ENCODE measurements at regions not wholly inside any gene's neighbourhood (a gene's known extent, or its start where the extent isn't known, plus 50 kb on each side); places are given as distances from the start of the nearest gene placed in this dataset.

- H3K9me2 ChIP-seq (replicated peaks; ENCODE audit: insufficient read depth, low read length): no peaks in the 10 kb centered on the region
Observed at GRCh38 chr11:20248121-20248772, 88.0 kb upstream of the DBX1 start.

GRCh38 chr11:20247591-20248007 is 87.3 kb upstream of the DBX1 start:
- H3F3A ChIP-seq (ENCODE audit: insufficient read depth, low read length): peaks cover 7% of the 10 kb centered on the region; the same call in 1 of the 2 replicates
- H2AFZ ChIP-seq (ENCODE audit: low read length): no peak overlapping the region
- H3K27ac ChIP-seq (ENCODE audit: low read length): no peak overlapping the region
- peaks cover 22% of the 10 kb centered on the region; the same call in 1 of the 2 replicates for H3K4me1 ChIP-seq (ENCODE audit: low read length)
- no peak overlapping the region for H3K4me3 ChIP-seq (ENCODE audit: low read length)
- H3K36me3 ChIP-seq (replicated peaks; ENCODE audit: insufficient read depth, low read length): no peaks in the 10 kb centered on the region
- H3K9me2 ChIP-seq (replicated peaks; ENCODE audit: insufficient read depth, low read length): no peaks in the 10 kb centered on the region
- no peak for TF ChIP-seq CTCF (IDR thresholded peaks at IDR 0.05; ENCODE audit: low read length)
- no peak for TF ChIP-seq EZH2phosphoT487 (IDR thresholded peaks at IDR 0.05; ENCODE audit: low read length)
- no peak for TF ChIP-seq EZH2 (optimal IDR thresholded peaks at IDR 0.05; ENCODE audit: low read depth, low read length)
- no peaks in the 10 kb centered on the region for H4K20me1 ChIP-seq (ENCODE audit: insufficient read depth, low read length)
- H3K9ac ChIP-seq (ENCODE audit: low read length): no peak overlapping the region
- H3K4me2 ChIP-seq (ENCODE audit: low read depth, low read length): no peak overlapping the region
- H3K79me2 ChIP-seq (ENCODE audit: low read length): no peaks in the 10 kb centered on the region
- H3K9me3 ChIP-seq (replicated peaks; ENCODE audit: insufficient read depth, low read length): no peaks in the 10 kb centered on the region
- no peaks in the 10 kb centered on the region for H3K27me3 ChIP-seq (replicated peaks; ENCODE audit: insufficient read depth, low read length)
- no peak for DNase-seq

More at GRCh38 chr11:20248121-20248772, 88.0 kb upstream of the DBX1 start:
- no peak for DNase-seq
- no peaks in the 10 kb centered on the region for H3K36me3 ChIP-seq (replicated peaks; ENCODE audit: insufficient read depth, low read length)
- no peak overlapping the region for H3K4me3 ChIP-seq (ENCODE audit: low read length)
- no peak overlapping the region for H3K9ac ChIP-seq (ENCODE audit: low read length)
- H3K9me3 ChIP-seq (replicated peaks; ENCODE audit: insufficient read depth, low read length): no peaks in the 10 kb centered on the region
- H3K4me1 ChIP-seq (ENCODE audit: low read length): peaks cover 28% of the 10 kb centered on the region
- no peaks in the 10 kb centered on the region for H3K27me3 ChIP-seq (replicated peaks; ENCODE audit: insufficient read depth, low read length)
- H4K20me1 ChIP-seq (ENCODE audit: insufficient read depth, low read length): no peaks in the 10 kb centered on the region
- H3K4me2 ChIP-seq (ENCODE audit: low read depth, low read length): no peak overlapping the region
- H3K79me2 ChIP-seq (ENCODE audit: low read length): no peaks in the 10 kb centered on the region
- no peak overlapping the region for H2AFZ ChIP-seq (ENCODE audit: low read length)
- peaks cover 9% of the 10 kb centered on the region for H3F3A ChIP-seq (ENCODE audit: insufficient read depth, low read length)
- TF ChIP-seq CTCF (IDR thresholded peaks at IDR 0.05; ENCODE audit: low read length) (no peak), EZH2phosphoT487 (IDR thresholded peaks at IDR 0.05; ENCODE audit: low read length) (no peak), EZH2 (optimal IDR thresholded peaks at IDR 0.05; ENCODE audit: low read depth, low read length) (no peak)
- no peak overlapping the region for H3K27ac ChIP-seq (ENCODE audit: low read length)

GRCh38 chr11:20243974-20244373 is 83.7 kb upstream of the DBX1 start:
- Histone ChIP-seq H3K27me3 (replicated peaks; ENCODE audit: insufficient read depth, low read length) (no peaks in the 10 kb centered on the region), H3K36me3 (replicated peaks; ENCODE audit: insufficient read depth, low read length) (no peaks in the 10 kb centered on the region), H3K27ac (ENCODE audit: low read length) (no peak overlapping the region), H3K4me3 (ENCODE audit: low read length) (no peak overlapping the region), H4K20me1 (ENCODE audit: insufficient read depth, low read length) (no peaks in the 10 kb centered on the region), H3K9me2 (replicated peaks; ENCODE audit: insufficient read depth, low read length) (no peaks in the 10 kb centered on the region), H3K4me2 (ENCODE audit: low read depth, low read length) (no peak overlapping the region), H3K79me2 (ENCODE audit: low read length) (no peaks in the 10 kb centered on the region), H3K4me1 (ENCODE audit: low read length) (no peaks in the 10 kb centered on the region), H3F3A (ENCODE audit: insufficient read depth, low read length) (no peaks in the 10 kb centered on the region), H2AFZ (ENCODE audit: low read length) (no peak overlapping the region), H3K9ac (ENCODE audit: low read length) (no peak overlapping the region), H3K9me3 (replicated peaks; ENCODE audit: insufficient read depth, low read length) (no peaks in the 10 kb centered on the region; the same call in 1 of the 2 replicates)
- no peak for DNase-seq
- TF ChIP-seq CTCF (IDR thresholded peaks at IDR 0.05; ENCODE audit: low read length): peak; percentile 32
- no peak for TF ChIP-seq EZH2phosphoT487 (IDR thresholded peaks at IDR 0.05; ENCODE audit: low read length)

All from MM.1S (cell line).